GM12875 (cell line): ENCODE measurements at regions not wholly inside any gene's neighbourhood (a gene's known extent, or its start where the extent isn't known, plus 50 kb on each side); places are given as distances from the start of the nearest gene placed in this dataset.

ENCODE experiments used
- H3K4me3 ChIP-seq: one replicate; pipeline ENCODE4 v1.5.1; 2011; ENCODE audit warnings: low read depth, low read length, control low read depth
- TF ChIP-seq, protein P1 (sequence below): IDR thresholded peaks from 2 replicates; pipeline ENCODE4 v1.5.1; 2011; ENCODE audit warnings: low read depth, mild to moderate bottlenecking, control low read depth, inconsistent platforms, low read length, moderate library complexity, borderline replicate concordance; ENCODE audit not compliant: insufficient read depth

DNA sequence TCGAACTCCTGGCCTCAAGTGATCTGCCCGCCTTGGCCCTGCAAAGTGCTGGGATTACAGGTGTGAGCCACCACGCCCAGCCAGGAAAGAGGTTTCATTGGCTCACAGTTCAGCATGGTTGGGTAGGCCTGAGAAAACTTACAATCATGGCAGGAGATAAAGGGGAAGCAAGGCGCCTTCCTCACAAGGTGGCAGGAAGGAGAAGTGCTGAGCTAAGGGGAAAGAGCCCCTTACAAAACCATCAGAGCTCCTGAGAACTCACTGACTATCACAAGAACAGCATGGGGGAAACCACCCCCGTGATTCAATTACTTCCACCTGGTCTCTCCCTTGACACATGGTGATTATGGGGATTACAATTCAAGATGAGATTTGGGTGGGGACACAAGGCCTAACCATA, 411.7 kb upstream of the ZFHX3 start:
- TF ChIP-seq, protein P1, sequence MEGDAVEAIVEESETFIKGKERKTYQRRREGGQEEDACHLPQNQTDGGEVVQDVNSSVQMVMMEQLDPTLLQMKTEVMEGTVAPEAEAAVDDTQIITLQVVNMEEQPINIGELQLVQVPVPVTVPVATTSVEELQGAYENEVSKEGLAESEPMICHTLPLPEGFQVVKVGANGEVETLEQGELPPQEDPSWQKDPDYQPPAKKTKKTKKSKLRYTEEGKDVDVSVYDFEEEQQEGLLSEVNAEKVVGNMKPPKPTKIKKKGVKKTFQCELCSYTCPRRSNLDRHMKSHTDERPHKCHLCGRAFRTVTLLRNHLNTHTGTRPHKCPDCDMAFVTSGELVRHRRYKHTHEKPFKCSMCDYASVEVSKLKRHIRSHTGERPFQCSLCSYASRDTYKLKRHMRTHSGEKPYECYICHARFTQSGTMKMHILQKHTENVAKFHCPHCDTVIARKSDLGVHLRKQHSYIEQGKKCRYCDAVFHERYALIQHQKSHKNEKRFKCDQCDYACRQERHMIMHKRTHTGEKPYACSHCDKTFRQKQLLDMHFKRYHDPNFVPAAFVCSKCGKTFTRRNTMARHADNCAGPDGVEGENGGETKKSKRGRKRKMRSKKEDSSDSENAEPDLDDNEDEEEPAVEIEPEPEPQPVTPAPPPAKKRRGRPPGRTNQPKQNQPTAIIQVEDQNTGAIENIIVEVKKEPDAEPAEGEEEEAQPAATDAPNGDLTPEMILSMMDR: no peak
- no peak overlapping the region for H3K4me3 ChIP-seq

DNA sequence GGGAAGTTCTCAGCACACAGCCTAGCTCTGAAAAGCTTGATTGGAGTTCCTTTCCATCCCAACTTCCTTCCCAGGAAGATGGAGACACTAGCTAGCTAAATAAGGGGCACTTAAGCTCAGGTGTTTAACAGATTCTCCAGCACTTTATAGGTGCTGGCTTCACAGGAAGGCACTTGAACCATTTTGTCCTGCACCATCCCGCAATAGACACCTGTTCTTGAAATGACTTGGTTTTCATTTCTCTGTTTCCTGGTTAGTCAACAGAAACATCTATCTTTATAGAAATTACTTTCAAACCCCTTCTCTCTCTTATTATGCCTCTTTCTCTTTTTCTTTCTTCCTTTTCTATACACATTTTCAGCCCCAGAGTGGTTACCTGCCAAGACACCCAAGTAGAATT, 409.9 kb upstream of the ZFHX3 start:
- no peak overlapping the region for H3K4me3 ChIP-seq
- TF ChIP-seq, protein P1: no peak

- TF ChIP-seq, protein P1: no peak
Observed at GRCh38 chr16:73448970-73449369, 401.0 kb upstream of the ZFHX3 start.

GRCh38 chr16:73447846-73448245, 399.9 kb upstream of the ZFHX3 start:
- H3K4me3 ChIP-seq: no peak overlapping the region
- TF ChIP-seq, protein P1: no peak

More at GRCh38 chr16:73448970-73449369, 401.0 kb upstream of the ZFHX3 start:
- no peak overlapping the region for H3K4me3 ChIP-seq

DNA sequence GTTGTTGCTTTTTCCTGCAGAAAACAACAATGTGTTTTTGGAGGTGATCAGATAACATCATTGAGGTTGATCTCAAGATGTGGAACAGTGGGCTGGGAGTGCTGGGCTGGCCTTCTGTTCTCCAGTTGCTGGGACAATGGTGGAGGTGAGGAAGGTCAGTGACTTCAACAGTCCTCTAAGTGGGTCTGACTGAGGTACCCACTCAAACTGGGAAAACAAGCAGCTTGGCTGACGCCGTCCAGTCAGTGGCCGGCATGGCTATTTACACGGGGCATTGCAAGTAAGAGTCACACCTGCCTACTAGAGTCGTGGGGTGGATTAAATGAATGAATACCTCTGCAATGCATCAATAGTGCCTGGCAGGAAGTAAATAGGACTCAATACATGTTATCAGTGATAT, 386.7 kb upstream of the ZFHX3 start:
- no peak overlapping the region for H3K4me3 ChIP-seq
- TF ChIP-seq, protein P1: no peak

DNA sequence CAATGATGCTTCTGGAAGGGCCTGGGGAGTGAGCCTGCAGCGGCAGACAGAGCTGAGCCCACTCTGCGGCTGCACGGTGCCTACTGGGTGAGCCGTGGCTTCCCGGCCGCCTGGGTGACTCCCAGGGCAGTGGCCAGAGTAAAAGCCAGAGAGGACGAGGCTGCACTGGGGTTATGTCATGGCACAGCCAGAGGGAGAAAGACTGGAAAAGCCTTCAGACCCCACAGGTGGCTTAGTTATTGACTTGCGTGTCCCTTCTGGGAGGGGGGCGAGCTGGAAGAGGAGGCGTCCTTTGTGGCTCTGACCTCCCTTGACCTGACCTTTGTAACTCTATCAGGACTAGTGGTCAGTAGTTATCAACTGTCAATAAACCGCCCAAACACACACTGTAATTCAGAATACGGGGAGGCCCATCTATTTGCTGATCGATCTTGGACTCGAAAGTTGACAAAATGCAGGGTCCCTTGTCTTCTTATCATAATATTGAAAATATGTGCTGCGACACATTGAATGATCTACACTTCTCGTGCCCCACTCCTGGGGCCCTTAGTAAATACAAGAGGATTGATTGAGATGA, 385.9 kb upstream of the ZFHX3 start:
- H3K4me3 ChIP-seq: no peak overlapping the region
- TF ChIP-seq, protein P1: no peak

GRCh38 chr16:73432850-73433730, 385.2 kb upstream of the ZFHX3 start:
- H3K4me3 ChIP-seq: no peak overlapping the region
- TF ChIP-seq, protein P1: no peak
